ENCODE measurements at regions not wholly inside any gene's neighbourhood (a gene's known extent, or its start where the extent isn't known, plus 50 kb on each side); places are given as distances from the start of the nearest gene placed in this dataset.

- DNase-seq (ENCODE audit: low spot score) = no peak
- no peaks in the 10 kb centered on the region for H3K4me1 ChIP-seq (replicated peaks)
- no peaks in the 10 kb centered on the region for H3K27me3 ChIP-seq (replicated peaks; ENCODE audit: insufficient read depth)
- H3K4me3 ChIP-seq = no peak overlapping the region
- no peak for TF ChIP-seq POLR2AphosphoS5 (IDR thresholded peaks at IDR 0.05)
- no peak for TF ChIP-seq CTCF (IDR thresholded peaks at IDR 0.05)
- TF ChIP-seq POLR2A (IDR thresholded peaks at IDR 0.05) = no peak
- no peak overlapping the region for H3K27ac ChIP-seq
- intact Hi-C loops (cut with DNase I) = loop anchor here (5.0 kb wide), 1 partner anchor 55 kb away; no protein-coding TSS in a partner anchor
- no peaks in the 10 kb centered on the region for H3K9me3 ChIP-seq
- H3K36me3 ChIP-seq = no peaks in the 10 kb centered on the region
These were observed 128.6 kb upstream of the SPATA12 start for GRCh38 chr3:56931836-56932235.

- no peaks in the 10 kb centered on the region for H3K36me3 ChIP-seq
- intact Hi-C loops (cut with DNase I) = loop anchor here (5.0 kb wide), 1 partner anchor 57 kb away; no protein-coding TSS in a partner anchor
- no peak for DNase-seq (ENCODE audit: low spot score)
- H3K27me3 ChIP-seq (replicated peaks; ENCODE audit: insufficient read depth) = no peaks in the 10 kb centered on the region
- H3K9me3 ChIP-seq = no peaks in the 10 kb centered on the region
- no peak overlapping the region for H3K27ac ChIP-seq
- WGBS = 92% methylated on average over 5 of the region's 5 CpGs
- TF ChIP-seq POLR2A (IDR thresholded peaks at IDR 0.05) (no peak), POLR2AphosphoS5 (IDR thresholded peaks at IDR 0.05) (no peak), CTCF (IDR thresholded peaks at IDR 0.05) (no peak)
- no peak overlapping the region for H3K4me3 ChIP-seq
- no peaks in the 10 kb centered on the region for H3K4me1 ChIP-seq (replicated peaks)
These were observed 129.0 kb upstream of the ARHGEF3 start for GRCh38 chr3:56930706-56931105.

- no peaks in the 10 kb centered on the region for H3K4me1 ChIP-seq (replicated peaks)
- no peak for DNase-seq (ENCODE audit: low spot score)
- 17% methylated on average over 10 of the region's 10 CpGs for WGBS
- TF ChIP-seq CTCF (IDR thresholded peaks at IDR 0.05) = no peak
- TF ChIP-seq POLR2A (IDR thresholded peaks at IDR 0.05) = no peak
- peak; percentile 30 for TF ChIP-seq POLR2AphosphoS5 (IDR thresholded peaks at IDR 0.05)
- no peak overlapping the region for H3K27ac ChIP-seq
- H3K36me3 ChIP-seq = no peaks in the 10 kb centered on the region
- no peak overlapping the region for H3K4me3 ChIP-seq
- no peaks in the 10 kb centered on the region for H3K9me3 ChIP-seq
- no peaks in the 10 kb centered on the region for H3K27me3 ChIP-seq (replicated peaks; ENCODE audit: insufficient read depth)
- intact Hi-C loops (cut with DNase I) = loop anchor here (5.0 kb wide), 1 partner anchor 57 kb away; no protein-coding TSS in a partner anchor
These were observed 128.3 kb upstream of the ARHGEF3 start for GRCh38 chr3:56929809-56930615.

- H3K4me1 ChIP-seq (replicated peaks) = peaks cover 7% of the 10 kb centered on the region
- intact Hi-C loops (cut with DNase I) = no loop called here
These were observed 126.8 kb upstream of the ARHGEF3 start for GRCh38 chr3:56928379-56929068.

More at GRCh38 chr3:56928379-56929068, 126.8 kb upstream of the ARHGEF3 start:
- no peaks in the 10 kb centered on the region for H3K27me3 ChIP-seq (replicated peaks; ENCODE audit: insufficient read depth)
- H3K4me3 ChIP-seq = no peak overlapping the region
- H3K36me3 ChIP-seq = no peaks in the 10 kb centered on the region
- TF ChIP-seq POLR2AphosphoS5 (IDR thresholded peaks at IDR 0.05) = no peak
- no peak for TF ChIP-seq POLR2A (IDR thresholded peaks at IDR 0.05)
- no peak for TF ChIP-seq CTCF (IDR thresholded peaks at IDR 0.05)
- 77% methylated on average over 3 of the region's 3 CpGs for WGBS
- no peak overlapping the region for H3K27ac ChIP-seq
- no peak for DNase-seq (ENCODE audit: low spot score)
- no peaks in the 10 kb centered on the region for H3K9me3 ChIP-seq

Data from prostate gland (tissue), 2 donors.